A549 (cell line): ENCODE measurements at regions not wholly inside any gene's neighbourhood (a gene's known extent, or its start where the extent isn't known, plus 50 kb on each side); places are given as distances from the start of the nearest gene placed in this dataset.

ENCODE experiments used
- CBX8 ChIP-seq: fragments of 200-600 bp; sonication (generic); IDR thresholded peaks from 2 replicates; pipeline ENCODE4 v1.6.1; 2016
- CTCF ChIP-seq: fragments of >200 bp; sonication (Bioruptor Twin); formaldehyde crosslinking; IDR thresholded peaks from 3 replicates; pipeline ENCODE4 v1.5.1; 2016
- E2F6 ChIP-seq: IDR thresholded peaks from 2 replicates; pipeline ENCODE4 v1.6.1; 2012; ENCODE audit warnings: low read depth, borderline replicate concordance
- HEYL ChIP-seq: fragments of 250-450 bp; sonication (Bioruptor Pico); IDR thresholded peaks from 2 replicates; pipeline ENCODE4 v1.8.0; 2021; ENCODE audit warnings: mild to moderate bottlenecking, moderate library complexity
- JUN ChIP-seq, 2 experiments: fragments of >200 bp; sonication (Bioruptor Twin); formaldehyde crosslinking; IDR thresholded peaks; 2 replicates in 1 of 2; 3 replicates in 1 of 2; pipeline ENCODE4 v1.6.1; 2016 to 2017
- JUNB ChIP-seq: fragments of >200 bp; sonication (Bioruptor Twin); formaldehyde crosslinking; IDR thresholded peaks from 2 replicates; pipeline ENCODE4 v1.6.1; 2016
- MAX ChIP-seq: IDR thresholded peaks from 2 replicates; pipeline ENCODE4 v1.6.1; 2012
- PBX3 ChIP-seq: IDR thresholded peaks from 2 replicates; pipeline ENCODE4 v1.6.1; 2012
- POLR2A ChIP-seq: IDR thresholded peaks from 2 replicates; pipeline ENCODE4 v1.6.1; 2012; ENCODE audit warnings: mild to moderate bottlenecking, low read length
- RAD21 ChIP-seq, 2 experiments: fragments of >200 bp in 1 of 2; sonication (Bioruptor Twin) in 1 of 2; formaldehyde crosslinking in 1 of 2; IDR thresholded peaks in 1 of 2; conservative IDR thresholded peaks in 1 of 2; 2 replicates in 1 of 2; 3 replicates in 1 of 2; pipeline ENCODE4 v1.6.1; 2012 to 2018; ENCODE audit warnings: inconsistent platforms in 1 of 2
- RCOR1 ChIP-seq: fragments of 150-350 bp; IDR thresholded peaks from 2 replicates; pipeline ENCODE4 v1.6.1; 2014; ENCODE audit warnings: antibody characterized with exemption, low read length, low read depth
- SMC3 ChIP-seq: fragments of >200 bp; sonication (Bioruptor Twin); formaldehyde crosslinking; IDR thresholded peaks from 3 replicates; pipeline ENCODE4 v1.6.1; 2018; ENCODE audit warnings: inconsistent platforms
- USF2 ChIP-seq: fragments of 450-650 bp; IDR thresholded peaks from 2 replicates; pipeline ENCODE4 v1.6.1; 2014; ENCODE audit warnings: antibody characterized with exemption

- TF ChIP-seq CTCF (no peak), POLR2A (no peak), CBX8 (no peak), E2F6 (no peak), USF2 (no peak), HEYL (CRISPR knock-in tag) (no peak), MAX (no peak), PBX3 (no peak), SMC3 (no peak), RAD21 (conservative IDR thresholded peaks at IDR 0.05 in 1 of 2, IDR thresholded peaks at IDR 0.05 in 1 of 2) (no peak), JUNB (no peak), RCOR1 (no peak), JUN (IDR thresholded peaks at IDR 0.05) (no peak)
These were observed 85.5 kb upstream of the B3GAT1 start for GRCh38 chr11:134497586-134497985.
